ENCODE measurements at regions not wholly inside any gene's neighbourhood (a gene's known extent, or its start where the extent isn't known, plus 50 kb on each side); places are given as distances from the start of the nearest gene placed in this dataset.

DNA sequence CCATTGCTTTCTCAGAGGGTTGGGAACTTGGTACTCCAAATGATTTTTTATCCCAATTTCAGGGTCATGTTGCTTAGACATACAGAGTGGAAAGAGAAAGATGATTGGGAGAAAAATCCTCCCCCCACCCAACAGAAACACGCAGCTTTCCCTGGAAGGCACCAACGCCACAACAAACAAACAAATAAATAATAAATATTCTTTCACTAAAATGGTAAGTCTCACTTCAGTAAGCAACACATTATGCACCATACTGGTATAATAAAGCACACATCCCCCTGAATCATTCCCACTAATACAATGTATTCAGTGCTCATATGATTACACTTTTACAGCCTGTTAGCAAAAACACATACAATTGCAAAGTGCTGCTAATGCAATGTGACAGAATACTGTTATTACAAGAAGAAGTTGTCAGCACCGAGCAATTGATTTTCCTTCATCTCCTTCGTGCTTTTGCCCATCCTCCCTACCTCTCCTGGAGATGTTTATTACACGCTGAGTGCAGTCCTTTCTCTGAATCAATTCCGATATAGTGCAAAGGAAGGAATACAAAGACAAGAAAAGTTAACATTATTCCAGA, 359.9 kb downstream of the TXNL1 start:
- in situ Hi-C loops (cut with MboI) (no loop called here), intact Hi-C loops (cut with micrococcal nuclease; ENCODE audit: unreplicated experiment) (no loop called here)
- DNase-seq (ENCODE audit: low read depth, low spot score) (no peak), FAIRE-seq (no peak), ATAC-seq (no peak)
- no peak overlapping the region for H3K9ac ChIP-seq (ENCODE audit: control insufficient read depth, insufficient read depth, low read length)
- H3K36me3 ChIP-seq (ENCODE audit: control insufficient read depth in 2 of 2, insufficient read depth in 2 of 2, low read length in 1 of 2) = no peaks in the 10 kb centered on the region
- SMC1A ChIA-PET (ENCODE audit: uncharacterized antibody, unreplicated experiment) = interaction anchor here (1.3 to 3.0 kb wide), 3 partner anchors 10 to 18 kb away, joined by 6 to 9 read pairs (median 6); no protein-coding TSS in a partner anchor
- no peaks in the 10 kb centered on the region for H3K27me3 ChIP-seq (replicated peaks in 1 of 2; ENCODE audit: control insufficient read depth in 2 of 2, insufficient read depth in 2 of 2, low read length in 1 of 2)
- H3K4me3 ChIP-seq = no peak overlapping the region
- 24% methylated on average over 6 of the region's 6 CpGs for WGBS (ENCODE audit: insufficient coverage, insufficient replicate concordance, low lambda C conversion rate, missing lambda C conversion rate)
- H2AFZ ChIP-seq (ENCODE audit: control insufficient read depth, low read depth, low read length) = no peak overlapping the region
- CTCF ChIA-PET = interaction anchor here (1.5 kb wide), 1 partner anchor 11 kb away, joined by 4 read pairs; no protein-coding TSS in a partner anchor
- POLR2A ChIA-PET = no interaction called here
- RAD21 ChIA-PET (ENCODE audit: unreplicated experiment) = no interaction called here
- H3K4me2 ChIP-seq (ENCODE audit: control insufficient read depth, insufficient read depth) = no peak overlapping the region
- no peaks in the 10 kb centered on the region for H4K20me1 ChIP-seq (ENCODE audit: control insufficient read depth, insufficient read depth)
- no peak for TF ChIP-seq CBX3 (IDR thresholded peaks at IDR 0.05; ENCODE audit: borderline replicate concordance, low read depth)
- no peak for TF ChIP-seq HDAC6 (IDR thresholded peaks at IDR 0.05; ENCODE audit: unreplicated experiment)
- TF ChIP-seq REST (IDR thresholded peaks at IDR 0.05; ENCODE audit: low read depth, low read length) = no peak
- TF ChIP-seq HDAC2 (IDR thresholded peaks at IDR 0.05) = no peak
- TF ChIP-seq MEF2B (IDR thresholded peaks at IDR 0.05; ENCODE audit: partially characterized antibody, poor library complexity, severe bottlenecking) = no peak
- TF ChIP-seq NFXL1 (IDR thresholded peaks at IDR 0.05; ENCODE audit: borderline replicate concordance) = no peak
- no peak for TF ChIP-seq IKZF1 (conservative IDR thresholded peaks at IDR 0.05)
- no peak for TF ChIP-seq SMAD1 (IDR thresholded peaks at IDR 0.05; ENCODE audit: low read depth, partially characterized antibody)
- no peak for TF ChIP-seq PAX8 (IDR thresholded peaks at IDR 0.05)
- TF ChIP-seq TCF7 (IDR thresholded peaks at IDR 0.05; ENCODE audit: borderline replicate concordance) = no peak
- TF ChIP-seq GABPA (IDR thresholded peaks at IDR 0.05; ENCODE audit: low read depth) = no peak
- no peak for TF ChIP-seq FOS (IDR thresholded peaks at IDR 0.05; ENCODE audit: borderline replicate concordance, extremely low read depth, insufficient read length)
- TF ChIP-seq RAD51 (IDR thresholded peaks at IDR 0.05) = no peak
- TF ChIP-seq, protein P1, sequence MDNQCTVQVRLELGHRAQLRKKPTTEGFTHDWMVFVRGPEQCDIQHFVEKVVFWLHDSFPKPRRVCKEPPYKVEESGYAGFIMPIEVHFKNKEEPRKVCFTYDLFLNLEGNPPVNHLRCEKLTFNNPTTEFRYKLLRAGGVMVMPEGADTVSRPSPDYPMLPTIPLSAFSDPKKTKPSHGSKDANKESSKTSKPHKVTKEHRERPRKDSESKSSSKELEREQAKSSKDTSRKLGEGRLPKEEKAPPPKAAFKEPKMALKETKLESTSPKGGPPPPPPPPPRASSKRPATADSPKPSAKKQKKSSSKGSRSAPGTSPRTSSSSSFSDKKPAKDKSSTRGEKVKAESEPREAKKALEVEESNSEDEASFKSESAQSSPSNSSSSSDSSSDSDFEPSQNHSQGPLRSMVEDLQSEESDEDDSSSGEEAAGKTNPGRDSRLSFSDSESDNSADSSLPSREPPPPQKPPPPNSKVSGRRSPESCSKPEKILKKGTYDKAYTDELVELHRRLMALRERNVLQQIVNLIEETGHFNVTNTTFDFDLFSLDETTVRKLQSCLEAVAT (IDR thresholded peaks at IDR 0.05) = no peak
- TF ChIP-seq SMAD5 (IDR thresholded peaks at IDR 0.05; ENCODE audit: low read depth) = no peak
- no peak for TF ChIP-seq PKNOX1 (IDR thresholded peaks at IDR 0.05)
- TF ChIP-seq POLR2A (IDR thresholded peaks at IDR 0.05; ENCODE audit: low read depth, low read length) = no peak
- no peak for TF ChIP-seq ZNF384 (IDR thresholded peaks at IDR 0.05; ENCODE audit: borderline replicate concordance, low read depth, low read length)
- H3K9me3 ChIP-seq (replicated peaks; ENCODE audit: control insufficient read depth, insufficient read depth, low read length) = no peaks in the 10 kb centered on the region
- no TSS peak for BruUV-seq (replicated peaks)
- no peaks in the 10 kb centered on the region for H3K79me2 ChIP-seq (ENCODE audit: control insufficient read depth, insufficient read depth, low read length)
- H3K4me1 ChIP-seq (ENCODE audit: control insufficient read depth, insufficient read depth, low read length) = no peaks in the 10 kb centered on the region
- H3K27ac ChIP-seq (ENCODE audit: control insufficient read depth, insufficient read depth) = no peak overlapping the region
